GM12872 (cell line): ENCODE measurements at regions not wholly inside any gene's neighbourhood (a gene's known extent, or its start where the extent isn't known, plus 50 kb on each side); places are given as distances from the start of the nearest gene placed in this dataset.

Experiments used
- CTCF ChIP-seq: IDR thresholded peaks from 3 replicates; pipeline ENCODE4 v1.5.1; 2011; ENCODE audit warnings: low read depth, mild to moderate bottlenecking, low read length, moderate library complexity; ENCODE audit not compliant: insufficient read depth

GRCh38 chr2:4533806-4534205, 830.4 kb downstream of the DCDC2C start:
- no peak for TF ChIP-seq CTCF

GRCh38 chr2:4539121-4539520, 835.7 kb downstream of the DCDC2C start:
- TF ChIP-seq CTCF = no peak

- no peak for TF ChIP-seq CTCF
Measured at GRCh38 chr2:4549666-4550210, 846.4 kb downstream of the DCDC2C start.

- no peak for TF ChIP-seq CTCF
Measured at GRCh38 chr2:4551691-4552474, 848.5 kb downstream of the DCDC2C start.

- TF ChIP-seq CTCF = no peak
Measured at GRCh38 chr2:4553241-4553640, 849.9 kb downstream of the DCDC2C start.

GRCh38 chr2:4556135-4556896, 852.9 kb downstream of the DCDC2C start:
- no peak for TF ChIP-seq CTCF

GRCh38 chr2:4561196-4561595, 857.8 kb downstream of the DCDC2C start:
- no peak for TF ChIP-seq CTCF
